CD4-positive, CD25-positive, alpha-beta regulatory T cell (primary cell): ENCODE measurements at regions not wholly inside any gene's neighbourhood (a gene's known extent, or its start where the extent isn't known, plus 50 kb on each side); places are given as distances from the start of the nearest gene placed in this dataset.
"Not testable (repeated sequence)": the region's sequence is repeated elsewhere in the genome, so short reads cannot be mapped to it uniquely, and the experiment has no call there.

ENCODE experiments used
- ATAC-seq, 2 donors: fragments of 150-1000 bp; cut with Tn5 transposase; one replicate each; pipeline ENCODE4 v1.10.0; 2021; ENCODE audit warnings: low read depth in 2 of 2, moderate number of reproducible peaks in 2 of 2, moderate library complexity in 1 of 2
- DNase-seq, 3 donors: peaks; one replicate each; pipeline versions ENCODE4 v3.0.0 to v3.0.0-alpha.2; 2012 to 2022; ENCODE audit warnings: mixed read lengths in 1 of 3
- H3K27ac ChIP-seq: one replicate; pipeline ENCODE4 v1.7.0; 2013; ENCODE audit warnings: mild to moderate bottlenecking, low read length; ENCODE audit not compliant: insufficient read depth, poor library complexity, severe bottlenecking
- H3K27me3 ChIP-seq: one replicate; pipeline ENCODE4 v1.7.0; 2013; ENCODE audit warnings: low read length; ENCODE audit not compliant: control insufficient read depth, insufficient read depth
- H3K36me3 ChIP-seq: one replicate; pipeline ENCODE4 v1.7.0; 2013; ENCODE audit warnings: mild to moderate bottlenecking, low read length, moderate library complexity; ENCODE audit not compliant: control insufficient read depth, insufficient read depth
- H3K4me1 ChIP-seq: 2 replicates; pipeline ENCODE4 v1.7.0; 2013; ENCODE audit warnings: mild to moderate bottlenecking, low read length; ENCODE audit not compliant: insufficient read depth, control insufficient read depth, poor library complexity, severe bottlenecking
- H3K4me3 ChIP-seq: one replicate; pipeline ENCODE4 v1.7.0; 2013; ENCODE audit warnings: low read depth, mild to moderate bottlenecking, low read length, moderate library complexity
- H3K9me3 ChIP-seq, 2 experiments: 1 replicate in 1 of 2; 2 replicates in 1 of 2; pipeline ENCODE4 v1.7.0; 2013; ENCODE audit warnings: low read length in 2 of 2, mild to moderate bottlenecking in 1 of 2, moderate library complexity in 1 of 2; ENCODE audit not compliant: control insufficient read depth in 2 of 2
- H3K27ac Mint-ChIP-seq, 3 donors: one replicate each; pipeline ENCODE4 v1.8.0; 2020 to 2022; ENCODE audit warnings: mild to moderate bottlenecking in 3 of 3, mixed read lengths in 3 of 3, moderate library complexity in 2 of 3
- H3K27me3 Mint-ChIP-seq: one replicate; pipeline ENCODE4 v1.8.0; 2022; ENCODE audit warnings: mild to moderate bottlenecking, mixed read lengths
- H3K36me3 Mint-ChIP-seq: one replicate; pipeline ENCODE4 v1.8.0; 2020; ENCODE audit warnings: mixed read lengths
- H3K4me1 Mint-ChIP-seq, 4 donors: one replicate each; pipeline ENCODE4 v1.8.0; 2020 to 2022; ENCODE audit warnings: mixed read lengths in 4 of 4, mild to moderate bottlenecking in 1 of 4
- H3K4me3 Mint-ChIP-seq, 4 donors: one replicate each; pipeline ENCODE4 v1.8.0; 2020 to 2022; ENCODE audit warnings: mild to moderate bottlenecking in 4 of 4, mixed read lengths in 4 of 4, moderate library complexity in 3 of 4
- H3K9me3 Mint-ChIP-seq, 7 donors: one replicate each; pipeline ENCODE4 v1.8.0; 2020 to 2022; ENCODE audit warnings: mixed read lengths in 7 of 7, mild to moderate bottlenecking in 3 of 7, moderate library complexity in 2 of 7

DNA sequence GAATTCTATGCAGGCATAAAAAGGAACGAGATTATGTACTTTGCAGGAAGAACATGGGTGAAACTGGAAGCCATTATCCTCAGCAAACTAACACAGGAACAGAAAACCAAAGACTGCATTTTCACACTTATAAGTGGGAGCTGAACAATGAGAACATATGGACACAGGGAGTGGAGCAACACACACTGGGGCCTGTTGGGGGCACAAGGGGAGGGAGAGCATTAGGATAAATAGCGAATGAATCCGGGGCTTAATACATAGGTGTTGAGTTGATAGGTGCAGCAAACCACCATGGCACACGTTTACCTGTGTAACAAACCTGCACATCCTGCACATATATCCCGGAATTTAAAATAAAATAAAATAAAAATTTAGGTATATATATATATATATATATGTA lies 80.2 kb upstream of the ZFP42 start:
- H3K9me3 Mint-ChIP-seq: peaks cover 0 to 23% (median 6%) of the 10 kb centered on the region in 7 donors
- not testable (repeated sequence) for H3K27ac Mint-ChIP-seq, H3K27ac ChIP-seq, H3K36me3 ChIP-seq, ATAC-seq, DNase-seq, H3K36me3 Mint-ChIP-seq, H3K27me3 ChIP-seq, H3K4me1 ChIP-seq, H3K4me3 Mint-ChIP-seq, H3K4me1 Mint-ChIP-seq, H3K9me3 ChIP-seq, H3K27me3 Mint-ChIP-seq, H3K4me3 ChIP-seq

- Histone ChIP-seq H3K9me3 (no peaks in the 10 kb centered on the region), H3K27ac (no peak overlapping the region), H3K36me3 (no peaks in the 10 kb centered on the region), H3K4me3 (no peak overlapping the region), H3K27me3 (no peaks in the 10 kb centered on the region), H3K4me1 (no peaks in the 10 kb centered on the region)
- Mint-ChIP-seq H3K9me3 (peaks cover 0 to 15% (median 4%) of the 10 kb centered on the region in 7 donors), H3K4me3 (no peak overlapping the region), H3K4me1 (no peaks in the 10 kb centered on the region), H3K27ac (no peak overlapping the region), H3K36me3 (no peaks in the 10 kb centered on the region), H3K27me3 (no peaks in the 10 kb centered on the region)
- ATAC-seq (no peak), DNase-seq (no peak)
These were observed 75.6 kb upstream of the ZFP42 start for GRCh38 chr4:187919966-187920365.

DNA sequence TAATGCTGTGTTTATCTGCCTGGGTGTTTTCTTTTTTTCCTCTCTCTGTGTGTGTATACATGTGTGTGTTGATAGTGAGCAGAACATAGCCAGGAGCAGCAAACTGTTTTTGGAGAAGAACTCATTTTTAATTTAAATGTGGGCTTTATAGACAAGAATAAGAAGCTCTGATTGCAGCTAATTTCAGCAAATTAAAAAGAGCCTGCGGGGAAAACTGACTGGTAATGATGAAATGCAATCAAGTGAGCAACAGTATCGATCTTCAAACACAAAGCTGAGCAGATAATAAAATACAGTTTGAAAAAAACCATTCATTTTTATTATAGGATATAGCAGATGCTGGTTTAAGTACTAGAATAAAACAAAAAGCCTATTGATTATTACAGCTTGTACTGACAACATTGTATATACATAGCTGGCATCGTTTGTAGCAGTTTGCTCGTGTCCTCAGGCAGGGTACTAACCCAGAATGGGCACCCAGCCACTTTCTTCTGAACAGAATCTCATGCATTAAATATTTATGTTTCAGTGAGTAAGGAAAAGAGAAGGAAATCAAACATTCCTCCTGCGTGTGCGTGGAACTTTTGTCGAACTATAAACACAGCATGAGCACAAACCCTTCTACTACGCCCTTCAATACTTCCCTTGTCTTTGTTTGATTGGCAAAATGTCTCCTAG lies 73.5 kb upstream of the ZFP42 start:
- no peak for ATAC-seq
- no peaks in the 10 kb centered on the region for H3K4me1 Mint-ChIP-seq
- no peaks in the 10 kb centered on the region for H3K9me3 ChIP-seq

DNA sequence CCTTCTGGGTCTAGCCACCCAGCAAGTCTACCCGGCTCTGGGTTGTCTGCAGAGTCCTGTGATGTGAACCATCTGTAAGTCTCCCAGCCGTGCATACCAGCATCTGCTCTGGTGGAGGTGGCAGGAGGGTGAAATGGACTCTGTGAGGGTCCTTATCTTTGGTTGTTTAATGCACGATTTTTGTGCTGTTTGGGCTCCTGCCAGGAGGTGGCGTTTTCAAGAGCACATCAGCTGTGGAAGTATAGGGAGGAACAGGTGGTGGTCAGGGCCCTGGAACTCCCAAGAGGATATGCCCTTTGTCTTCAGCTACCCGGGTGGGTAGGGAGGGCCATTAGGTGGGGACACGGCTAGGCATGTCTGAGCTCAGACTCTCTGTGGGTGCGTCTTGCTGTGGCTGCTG lies 66.5 kb upstream of the ZFP42 start:
- ATAC-seq (no peak), DNase-seq (no peak)
- Histone ChIP-seq H3K27ac (no peak overlapping the region), H3K36me3 (no peaks in the 10 kb centered on the region), H3K9me3 (no peaks in the 10 kb centered on the region), H3K4me3 (no peak overlapping the region), H3K4me1 (no peaks in the 10 kb centered on the region), H3K27me3 (no peaks in the 10 kb centered on the region)
- H3K4me3 Mint-ChIP-seq: no peak overlapping the region
- H3K4me1 Mint-ChIP-seq: no peaks in the 10 kb centered on the region
- no peaks in the 10 kb centered on the region for H3K27me3 Mint-ChIP-seq
- peaks cover 2 to 24% (median 9%) of the 10 kb centered on the region in 7 donors for H3K9me3 Mint-ChIP-seq
- no peaks in the 10 kb centered on the region for H3K36me3 Mint-ChIP-seq
- H3K27ac Mint-ChIP-seq: no peak overlapping the region

More for the DNA sequence above, 73.5 kb upstream of the ZFP42 start:
- no peaks in the 10 kb centered on the region for H3K36me3 Mint-ChIP-seq
- H3K27me3 Mint-ChIP-seq: no peaks in the 10 kb centered on the region
- H3K9me3 Mint-ChIP-seq: peaks cover 4 to 21% (median 8%) of the 10 kb centered on the region in 7 donors
- no peak overlapping the region for H3K27ac Mint-ChIP-seq
- H3K36me3 ChIP-seq: no peaks in the 10 kb centered on the region
- H3K4me1 ChIP-seq: no peaks in the 10 kb centered on the region
- no peak overlapping the region for H3K4me3 ChIP-seq
- no peaks in the 10 kb centered on the region for H3K27me3 ChIP-seq
- no peak for DNase-seq
- H3K4me3 Mint-ChIP-seq: no peak overlapping the region
- no peak overlapping the region for H3K27ac ChIP-seq

- no peak overlapping the region for H3K27ac ChIP-seq
- Mint-ChIP-seq H3K4me1 (no peaks in the 10 kb centered on the region), H3K9me3 (peaks cover 0 to 15% (median 7%) of the 10 kb centered on the region in 7 donors), H3K27ac (no peak overlapping the region), H3K27me3 (no peaks in the 10 kb centered on the region), H3K36me3 (no peaks in the 10 kb centered on the region), H3K4me3 (no peak overlapping the region)
- H3K27me3 ChIP-seq: no peaks in the 10 kb centered on the region
- H3K4me1 ChIP-seq: no peaks in the 10 kb centered on the region
- H3K36me3 ChIP-seq: no peaks in the 10 kb centered on the region
- H3K4me3 ChIP-seq: no peak overlapping the region
- DNase-seq (no peak), ATAC-seq (no peak)
- no peaks in the 10 kb centered on the region for H3K9me3 ChIP-seq
These were observed 60.8 kb upstream of the ZFP42 start for GRCh38 chr4:187934766-187935165.

- Histone ChIP-seq H3K27ac (no peak overlapping the region), H3K36me3 (no peaks in the 10 kb centered on the region), H3K4me1 (no peaks in the 10 kb centered on the region), H3K27me3 (no peaks in the 10 kb centered on the region), H3K4me3 (no peak overlapping the region), H3K9me3 (no peaks in the 10 kb centered on the region)
- Mint-ChIP-seq H3K4me1 (no peaks in the 10 kb centered on the region), H3K4me3 (no peak overlapping the region), H3K27ac (no peak overlapping the region), H3K27me3 (no peaks in the 10 kb centered on the region), H3K36me3 (no peaks in the 10 kb centered on the region), H3K9me3 (peaks cover 0 to 21% (median 4%) of the 10 kb centered on the region in 7 donors)
- no peak for DNase-seq
- no peak for ATAC-seq
These were observed 58.0 kb upstream of the ZFP42 start for GRCh38 chr4:187937557-187937956.

GRCh38 chr4:187940299-187940698 lies 55.3 kb upstream of the ZFP42 start:
- no peaks in the 10 kb centered on the region for H3K27me3 Mint-ChIP-seq
- ATAC-seq (no peak), DNase-seq (no peak)
- no peaks in the 10 kb centered on the region for H3K36me3 Mint-ChIP-seq
- no peaks in the 10 kb centered on the region for H3K4me1 ChIP-seq
- no peak overlapping the region for H3K4me3 ChIP-seq
- H3K4me3 Mint-ChIP-seq: no peak overlapping the region
- H3K27ac ChIP-seq: no peak overlapping the region
- H3K9me3 Mint-ChIP-seq: peaks cover 1 to 27% (median 4%) of the 10 kb centered on the region in 7 donors
- H3K27ac Mint-ChIP-seq: no peak overlapping the region
- H3K27me3 ChIP-seq: no peaks in the 10 kb centered on the region
- H3K9me3 ChIP-seq: no peaks in the 10 kb centered on the region
- H3K4me1 Mint-ChIP-seq: no peaks in the 10 kb centered on the region
- no peaks in the 10 kb centered on the region for H3K36me3 ChIP-seq

- H3K4me1 ChIP-seq: no peaks in the 10 kb centered on the region
- H3K4me3 Mint-ChIP-seq: no peak overlapping the region
- ATAC-seq (no peak), DNase-seq (no peak)
- H3K36me3 ChIP-seq: no peaks in the 10 kb centered on the region
- no peaks in the 10 kb centered on the region for H3K27me3 ChIP-seq
- no peaks in the 10 kb centered on the region for H3K4me1 Mint-ChIP-seq
- H3K27me3 Mint-ChIP-seq: no peaks in the 10 kb centered on the region
- H3K27ac ChIP-seq: no peak overlapping the region
- peaks cover 1 to 20% (median 5%) of the 10 kb centered on the region in 7 donors for H3K9me3 Mint-ChIP-seq
- no peak overlapping the region for H3K27ac Mint-ChIP-seq
- no peak overlapping the region for H3K4me3 ChIP-seq
- no peaks in the 10 kb centered on the region for H3K9me3 ChIP-seq
- no peaks in the 10 kb centered on the region for H3K36me3 Mint-ChIP-seq
These were observed 52.6 kb upstream of the ZFP42 start for GRCh38 chr4:187942968-187943367.
